Type B pancreatic cell (in vitro differentiated cells): ENCODE measurements at regions not wholly inside any gene's neighbourhood (a gene's known extent, or its start where the extent isn't known, plus 50 kb on each side); places are given as distances from the start of the nearest gene placed in this dataset.

Experiments used
- DNase-seq: peaks from one replicate; pipeline ENCODE4 v3.0.0; 2021; ENCODE audit warnings: mixed read lengths; ENCODE audit not compliant: unreplicated experiment; ENCODE audit errors: extremely low spot score
- H3K27ac Mint-ChIP-seq: 2 replicates; pipeline ENCODE4 v1.8.0; 2021; ENCODE audit warnings: mild to moderate bottlenecking, mixed read lengths
- H3K27me3 Mint-ChIP-seq: 2 replicates; pipeline ENCODE4 v1.8.0; 2021; ENCODE audit warnings: mixed read lengths
- H3K36me3 Mint-ChIP-seq: 2 replicates; pipeline ENCODE4 v1.8.0; 2021; ENCODE audit warnings: mixed read lengths
- H3K4me1 Mint-ChIP-seq: one replicate; pipeline ENCODE4 v1.8.0; 2021; ENCODE audit warnings: mixed read lengths; ENCODE audit not compliant: unreplicated experiment
- H3K4me3 Mint-ChIP-seq: 2 replicates; pipeline ENCODE4 v1.8.0; 2021; ENCODE audit warnings: mild to moderate bottlenecking, mixed read lengths
- H3K9me3 Mint-ChIP-seq: 2 replicates; pipeline ENCODE4 v1.8.0; 2021; ENCODE audit warnings: mixed read lengths
- TF ChIP-seq, protein P1 (sequence below): fragments of 200-600 bp; sonication (generic); conservative IDR thresholded peaks from 2 replicates; pipeline ENCODE4 v1.5.0; 2021; ENCODE audit warnings: antibody characterized with exemption, mild to moderate bottlenecking

DNA sequence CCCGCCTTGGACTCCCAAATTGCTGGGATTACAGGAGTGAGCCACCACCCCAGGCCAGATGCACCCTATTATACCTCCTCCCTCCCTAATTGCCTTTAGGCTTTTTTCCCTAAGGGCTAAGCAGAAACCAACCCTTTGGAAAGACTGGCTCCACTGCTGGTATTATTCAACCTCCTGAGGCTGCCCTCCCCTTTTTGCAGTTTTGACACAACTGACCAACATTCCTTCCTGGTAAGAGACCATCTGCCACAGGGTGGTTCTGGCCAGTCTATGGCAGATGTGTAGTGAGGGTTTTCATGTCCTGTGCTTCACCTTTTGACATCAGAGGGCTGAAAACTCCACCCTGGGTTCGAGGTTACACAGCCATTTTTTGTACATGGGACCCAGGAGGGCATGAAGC, 1785.3 kb upstream of the CELF4 start:
- Mint-ChIP-seq H3K4me3 (no peak overlapping the region), H3K36me3 (no peaks in the 10 kb centered on the region), H3K4me1 (no peaks in the 10 kb centered on the region), H3K27me3 (no peaks in the 10 kb centered on the region), H3K9me3 (no peaks in the 10 kb centered on the region), H3K27ac (no peak overlapping the region)
- TF ChIP-seq, protein P1, sequence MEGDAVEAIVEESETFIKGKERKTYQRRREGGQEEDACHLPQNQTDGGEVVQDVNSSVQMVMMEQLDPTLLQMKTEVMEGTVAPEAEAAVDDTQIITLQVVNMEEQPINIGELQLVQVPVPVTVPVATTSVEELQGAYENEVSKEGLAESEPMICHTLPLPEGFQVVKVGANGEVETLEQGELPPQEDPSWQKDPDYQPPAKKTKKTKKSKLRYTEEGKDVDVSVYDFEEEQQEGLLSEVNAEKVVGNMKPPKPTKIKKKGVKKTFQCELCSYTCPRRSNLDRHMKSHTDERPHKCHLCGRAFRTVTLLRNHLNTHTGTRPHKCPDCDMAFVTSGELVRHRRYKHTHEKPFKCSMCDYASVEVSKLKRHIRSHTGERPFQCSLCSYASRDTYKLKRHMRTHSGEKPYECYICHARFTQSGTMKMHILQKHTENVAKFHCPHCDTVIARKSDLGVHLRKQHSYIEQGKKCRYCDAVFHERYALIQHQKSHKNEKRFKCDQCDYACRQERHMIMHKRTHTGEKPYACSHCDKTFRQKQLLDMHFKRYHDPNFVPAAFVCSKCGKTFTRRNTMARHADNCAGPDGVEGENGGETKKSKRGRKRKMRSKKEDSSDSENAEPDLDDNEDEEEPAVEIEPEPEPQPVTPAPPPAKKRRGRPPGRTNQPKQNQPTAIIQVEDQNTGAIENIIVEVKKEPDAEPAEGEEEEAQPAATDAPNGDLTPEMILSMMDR, result no peak
- DNase-seq, result no peak

DNA sequence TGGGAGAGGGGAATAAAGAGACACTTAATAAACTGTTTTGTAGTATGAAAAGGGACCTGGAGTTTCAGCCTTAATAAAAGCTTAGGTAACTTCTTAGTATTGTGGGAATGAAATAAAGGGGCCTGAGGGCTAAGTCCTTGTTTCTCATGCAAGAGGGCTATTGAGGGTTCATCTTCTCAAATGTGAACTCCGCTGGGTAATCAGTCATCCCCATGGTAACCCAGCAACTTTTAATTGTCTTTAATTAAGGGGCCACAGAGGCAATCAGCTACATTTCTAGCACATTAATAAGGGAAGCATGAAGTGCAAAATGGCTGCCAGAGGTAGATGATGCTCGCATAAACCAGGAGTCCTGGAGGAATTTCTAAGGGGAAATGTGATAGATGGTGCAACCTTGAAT, 1784.2 kb upstream of the CELF4 start:
- Mint-ChIP-seq H3K9me3 (no peaks in the 10 kb centered on the region), H3K27me3 (no peaks in the 10 kb centered on the region), H3K4me3 (no peak overlapping the region), H3K4me1 (peaks cover 6% of the 10 kb centered on the region), H3K36me3 (no peaks in the 10 kb centered on the region), H3K27ac (no peak overlapping the region)
- TF ChIP-seq, protein P1, result no peak
- DNase-seq, result no peak

DNA sequence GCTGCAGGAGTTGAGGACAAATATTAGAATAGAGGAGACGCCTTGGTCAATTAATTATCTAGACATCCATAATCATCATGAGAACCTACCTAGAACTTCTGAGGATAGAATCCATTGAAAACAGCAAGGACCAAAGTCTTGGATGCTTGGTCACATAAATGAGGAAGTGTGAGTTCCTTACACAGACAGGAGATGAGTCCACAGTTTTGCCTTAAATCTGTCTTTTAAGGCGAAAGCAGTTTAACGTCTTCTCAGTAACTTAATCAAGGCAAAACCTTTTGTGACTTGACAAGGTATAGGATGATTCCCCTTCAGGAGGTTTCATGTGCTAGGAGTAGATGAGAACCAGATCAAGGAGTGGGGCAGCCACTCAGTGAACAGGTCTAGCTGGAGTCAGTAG, 1783.2 kb upstream of the CELF4 start:
- Mint-ChIP-seq H3K27ac (no peak overlapping the region), H3K9me3 (no peaks in the 10 kb centered on the region), H3K36me3 (no peaks in the 10 kb centered on the region), H3K27me3 (no peaks in the 10 kb centered on the region), H3K4me1 (peaks cover 7% of the 10 kb centered on the region), H3K4me3 (no peak overlapping the region)
- TF ChIP-seq, protein P1, result no peak
- DNase-seq, result no peak

DNA sequence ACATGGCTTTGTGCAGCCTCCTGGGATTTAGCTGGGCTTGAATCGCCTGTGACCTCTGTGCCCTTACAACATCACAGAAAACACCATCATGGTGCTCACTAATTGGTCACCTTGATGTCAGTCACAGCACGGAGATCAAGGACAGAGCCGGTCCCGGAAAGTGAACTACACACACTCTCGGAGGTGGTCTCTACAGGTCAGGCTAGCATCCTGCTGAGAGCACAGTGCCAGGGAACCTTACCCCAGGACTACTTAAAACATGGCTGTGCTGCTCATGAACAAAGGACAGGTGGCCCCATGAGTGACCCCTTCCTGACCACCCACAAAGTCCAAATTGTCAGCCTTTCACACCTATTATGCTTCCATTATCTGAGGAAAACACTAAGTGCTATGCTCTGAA, 1782.1 kb upstream of the CELF4 start:
- H3K4me1 Mint-ChIP-seq, result peaks cover 7% of the 10 kb centered on the region
- H3K36me3 Mint-ChIP-seq, result no peaks in the 10 kb centered on the region
- H3K9me3 Mint-ChIP-seq, result no peaks in the 10 kb centered on the region
- no peak for DNase-seq
- no peak overlapping the region for H3K27ac Mint-ChIP-seq
- TF ChIP-seq, protein P1, result no peak
- H3K4me3 Mint-ChIP-seq, result no peak overlapping the region
- no peaks in the 10 kb centered on the region for H3K27me3 Mint-ChIP-seq

DNA sequence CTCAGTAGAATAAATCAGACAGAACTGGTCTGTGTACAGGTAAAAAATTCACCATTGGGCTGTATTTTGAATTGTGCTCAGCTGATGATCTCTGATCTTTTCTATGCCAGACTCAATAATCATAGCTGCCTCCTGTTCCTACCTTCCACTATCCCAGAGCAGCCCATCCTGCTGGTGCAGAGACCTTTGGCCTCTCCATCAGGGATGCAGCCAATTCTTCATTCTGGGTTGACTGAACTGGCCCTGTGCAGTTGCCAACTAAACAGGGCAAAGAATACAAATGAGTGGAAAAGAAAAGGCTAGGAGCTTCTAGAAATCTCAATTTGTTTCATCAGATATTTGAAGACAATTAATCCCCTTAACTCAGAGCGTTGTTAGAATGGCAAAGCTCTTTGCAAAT, 1781.3 kb upstream of the CELF4 start:
- H3K27ac Mint-ChIP-seq, result no peak overlapping the region
- TF ChIP-seq, protein P1, result no peak
- DNase-seq, result no peak
- no peaks in the 10 kb centered on the region for H3K27me3 Mint-ChIP-seq
- H3K36me3 Mint-ChIP-seq, result no peaks in the 10 kb centered on the region
- H3K4me1 Mint-ChIP-seq, result peaks cover 7% of the 10 kb centered on the region
- no peak overlapping the region for H3K4me3 Mint-ChIP-seq
- H3K9me3 Mint-ChIP-seq, result no peaks in the 10 kb centered on the region

DNA sequence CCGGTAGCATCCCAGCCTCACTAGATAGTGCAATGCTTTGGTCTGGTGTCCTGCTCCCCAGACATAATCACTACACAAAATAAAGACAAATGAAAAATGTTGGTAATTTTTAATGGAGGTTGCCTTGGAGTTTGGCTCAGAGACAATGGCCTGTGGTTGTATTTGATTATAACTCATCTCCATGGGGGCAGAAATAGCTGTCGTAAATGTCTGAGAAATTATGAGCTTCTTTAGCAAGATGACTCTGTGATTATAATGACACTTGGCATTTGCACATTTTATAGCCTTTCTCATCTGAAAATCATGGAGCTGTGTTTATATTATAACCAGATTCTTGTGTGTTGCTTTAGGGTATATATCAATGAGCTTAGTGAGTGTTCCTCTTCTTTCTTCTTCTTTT, 1779.7 kb upstream of the CELF4 start:
- Mint-ChIP-seq H3K9me3 (no peaks in the 10 kb centered on the region), H3K4me3 (no peak overlapping the region), H3K27me3 (no peaks in the 10 kb centered on the region), H3K27ac (no peak overlapping the region), H3K4me1 (peaks cover 7% of the 10 kb centered on the region), H3K36me3 (no peaks in the 10 kb centered on the region)
- TF ChIP-seq, protein P1, result no peak
- DNase-seq, result no peak
